ENCODE measurements at regions not wholly inside any gene's neighbourhood (a gene's known extent, or its start where the extent isn't known, plus 50 kb on each side); places are given as distances from the start of the nearest gene placed in this dataset.

- Mint-ChIP-seq H3K9me3 (ENCODE audit: insufficient read depth) (no peaks in the 10 kb centered on the region), H3K27me3 (ENCODE audit: low read depth) (no peaks in the 10 kb centered on the region), H3K4me1 (ENCODE audit: low read depth) (no peaks in the 10 kb centered on the region), H3K27ac (no peak overlapping the region), H3K36me3 (ENCODE audit: low read depth) (no peaks in the 10 kb centered on the region), H3K4me3 (no peak overlapping the region)
- ChIA-PET POLR2A (no interaction called here), CTCF (no interaction called here)
- ATAC-seq: no peak
- DNase-seq: no peak
These were observed 154.7 kb downstream of the SOX11 start for GRCh38 chr2:5846881-5847280.

- Mint-ChIP-seq H3K27ac (no peak overlapping the region), H3K27me3 (ENCODE audit: low read depth) (no peaks in the 10 kb centered on the region), H3K9me3 (ENCODE audit: insufficient read depth) (no peaks in the 10 kb centered on the region), H3K4me3 (no peak overlapping the region), H3K4me1 (ENCODE audit: low read depth) (no peaks in the 10 kb centered on the region), H3K36me3 (ENCODE audit: low read depth) (no peaks in the 10 kb centered on the region)
- no peak for DNase-seq
- ATAC-seq: no peak
- CTCF ChIA-PET: no interaction called here
- POLR2A ChIA-PET: no interaction called here
These were observed 157.4 kb downstream of the SOX11 start for GRCh38 chr2:5849562-5849961.

- POLR2A ChIA-PET: no interaction called here
- CTCF ChIA-PET: no interaction called here
- H3K36me3 Mint-ChIP-seq (ENCODE audit: low read depth): no peaks in the 10 kb centered on the region
- no peak overlapping the region for H3K4me3 Mint-ChIP-seq
- DNase-seq (no peak), ATAC-seq (no peak)
- no peaks in the 10 kb centered on the region for H3K27me3 Mint-ChIP-seq (ENCODE audit: low read depth)
- H3K9me3 Mint-ChIP-seq (ENCODE audit: insufficient read depth): no peaks in the 10 kb centered on the region
- no peaks in the 10 kb centered on the region for H3K4me1 Mint-ChIP-seq (ENCODE audit: low read depth)
- no peak overlapping the region for H3K27ac Mint-ChIP-seq
These were observed 159.2 kb downstream of the SOX11 start for GRCh38 chr2:5851410-5851809.

DNA sequence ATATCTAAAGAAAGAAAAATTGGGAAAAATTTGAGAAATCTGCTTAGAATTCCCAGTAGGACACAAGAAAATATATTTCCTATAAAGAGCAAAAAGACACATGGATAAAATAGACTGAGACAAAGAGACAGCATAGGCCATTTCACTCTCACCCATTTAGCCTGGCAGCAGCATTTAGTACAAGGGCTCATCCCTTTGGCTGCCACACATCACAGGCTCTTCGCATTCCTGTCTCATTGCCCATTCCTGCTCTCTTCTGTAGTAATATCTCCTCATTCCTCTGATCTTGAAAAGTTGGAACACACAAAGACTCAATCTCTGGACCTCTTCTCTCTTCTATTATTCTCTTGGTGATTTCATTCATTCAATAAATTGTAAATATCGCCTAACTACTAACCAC is 162.6 kb downstream of the SOX11 start:
- H3K4me1 Mint-ChIP-seq (ENCODE audit: low read depth): no peaks in the 10 kb centered on the region
- no peak for DNase-seq
- no peak overlapping the region for H3K4me3 Mint-ChIP-seq
- H3K36me3 Mint-ChIP-seq (ENCODE audit: low read depth): no peaks in the 10 kb centered on the region
- H3K27ac Mint-ChIP-seq: no peak overlapping the region
- peaks cover 9% of the 10 kb centered on the region for H3K9me3 Mint-ChIP-seq (ENCODE audit: insufficient read depth)
- no peak for ATAC-seq
- CTCF ChIA-PET: no interaction called here
- POLR2A ChIA-PET: no interaction called here
- H3K27me3 Mint-ChIP-seq (ENCODE audit: low read depth): no peaks in the 10 kb centered on the region

DNA sequence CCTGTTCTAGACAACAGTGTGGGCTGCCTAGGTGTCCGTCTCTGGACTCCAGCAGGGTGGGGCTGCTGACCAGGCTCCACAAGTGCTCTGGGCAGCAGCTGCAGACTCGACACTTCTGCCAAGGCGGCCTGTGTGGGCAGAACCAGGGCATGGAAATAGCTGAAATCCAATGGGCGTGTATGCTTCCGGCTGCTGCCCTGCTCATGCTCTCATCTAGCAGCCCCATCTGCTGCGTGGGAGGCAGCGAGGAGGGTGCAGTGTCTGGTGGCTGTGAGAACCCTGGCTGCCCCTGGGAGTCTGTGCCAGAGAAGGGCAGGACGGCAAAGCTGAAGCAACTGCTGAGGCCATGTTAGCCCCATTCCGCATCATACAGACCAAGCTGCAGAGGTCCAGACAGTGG is 174.9 kb downstream of the SOX11 start:
- no peak overlapping the region for H3K27ac Mint-ChIP-seq
- H3K36me3 Mint-ChIP-seq (ENCODE audit: low read depth): no peaks in the 10 kb centered on the region
- H3K27me3 Mint-ChIP-seq (ENCODE audit: low read depth): no peaks in the 10 kb centered on the region
- H3K9me3 Mint-ChIP-seq (ENCODE audit: insufficient read depth): no peaks in the 10 kb centered on the region
- CTCF ChIA-PET: no interaction called here
- no peak for ATAC-seq
- H3K4me3 Mint-ChIP-seq: no peak overlapping the region
- DNase-seq: no peak
- POLR2A ChIA-PET: no interaction called here
- H3K4me1 Mint-ChIP-seq (ENCODE audit: low read depth): no peaks in the 10 kb centered on the region

- DNase-seq (no peak), ATAC-seq (no peak)
- H3K4me3 Mint-ChIP-seq: no peak overlapping the region
- POLR2A ChIA-PET: no interaction called here
- H3K27me3 Mint-ChIP-seq (ENCODE audit: low read depth): no peaks in the 10 kb centered on the region
- no peaks in the 10 kb centered on the region for H3K4me1 Mint-ChIP-seq (ENCODE audit: low read depth)
- H3K36me3 Mint-ChIP-seq (ENCODE audit: low read depth): no peaks in the 10 kb centered on the region
- H3K9me3 Mint-ChIP-seq (ENCODE audit: insufficient read depth): no peaks in the 10 kb centered on the region
- CTCF ChIA-PET: no interaction called here
- H3K27ac Mint-ChIP-seq: no peak overlapping the region
These were observed 176.7 kb downstream of the SOX11 start for GRCh38 chr2:5868931-5869330.

DNA sequence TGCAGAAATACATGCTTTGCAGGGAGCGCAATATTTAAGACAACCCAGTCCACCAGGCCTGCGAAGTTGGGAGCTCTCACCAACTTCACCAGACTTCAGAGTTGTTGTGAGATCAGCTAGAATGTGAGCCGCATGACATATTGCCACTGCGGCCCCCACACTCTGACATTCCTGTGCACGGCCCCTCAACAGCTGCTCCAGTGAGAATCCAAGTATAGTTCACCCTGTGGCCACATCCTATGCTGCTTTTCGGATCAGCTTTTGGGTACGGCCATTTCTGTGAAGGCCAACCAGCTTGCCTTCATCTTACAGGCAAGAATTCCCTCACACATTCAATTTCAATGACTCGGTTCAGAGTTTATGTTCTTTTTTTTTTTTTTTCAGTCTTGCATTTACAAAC is 177.8 kb downstream of the SOX11 start:
- Mint-ChIP-seq H3K27ac (no peak overlapping the region), H3K36me3 (ENCODE audit: low read depth) (no peaks in the 10 kb centered on the region), H3K9me3 (ENCODE audit: insufficient read depth) (no peaks in the 10 kb centered on the region), H3K4me1 (ENCODE audit: low read depth) (no peaks in the 10 kb centered on the region), H3K27me3 (ENCODE audit: low read depth) (no peaks in the 10 kb centered on the region), H3K4me3 (no peak overlapping the region)
- ATAC-seq: no peak
- ChIA-PET POLR2A (no interaction called here), CTCF (no interaction called here)
- DNase-seq: no peak

GRCh38 chr2:5877360-5877759 is 185.2 kb downstream of the SOX11 start:
- POLR2A ChIA-PET: no interaction called here
- no peak for DNase-seq
- Mint-ChIP-seq H3K4me3 (no peak overlapping the region), H3K27ac (no peak overlapping the region), H3K9me3 (ENCODE audit: insufficient read depth) (no peaks in the 10 kb centered on the region), H3K4me1 (ENCODE audit: low read depth) (no peaks in the 10 kb centered on the region), H3K27me3 (ENCODE audit: low read depth) (no peaks in the 10 kb centered on the region), H3K36me3 (ENCODE audit: low read depth) (no peaks in the 10 kb centered on the region)
- ATAC-seq: no peak
- CTCF ChIA-PET: no interaction called here

DNA sequence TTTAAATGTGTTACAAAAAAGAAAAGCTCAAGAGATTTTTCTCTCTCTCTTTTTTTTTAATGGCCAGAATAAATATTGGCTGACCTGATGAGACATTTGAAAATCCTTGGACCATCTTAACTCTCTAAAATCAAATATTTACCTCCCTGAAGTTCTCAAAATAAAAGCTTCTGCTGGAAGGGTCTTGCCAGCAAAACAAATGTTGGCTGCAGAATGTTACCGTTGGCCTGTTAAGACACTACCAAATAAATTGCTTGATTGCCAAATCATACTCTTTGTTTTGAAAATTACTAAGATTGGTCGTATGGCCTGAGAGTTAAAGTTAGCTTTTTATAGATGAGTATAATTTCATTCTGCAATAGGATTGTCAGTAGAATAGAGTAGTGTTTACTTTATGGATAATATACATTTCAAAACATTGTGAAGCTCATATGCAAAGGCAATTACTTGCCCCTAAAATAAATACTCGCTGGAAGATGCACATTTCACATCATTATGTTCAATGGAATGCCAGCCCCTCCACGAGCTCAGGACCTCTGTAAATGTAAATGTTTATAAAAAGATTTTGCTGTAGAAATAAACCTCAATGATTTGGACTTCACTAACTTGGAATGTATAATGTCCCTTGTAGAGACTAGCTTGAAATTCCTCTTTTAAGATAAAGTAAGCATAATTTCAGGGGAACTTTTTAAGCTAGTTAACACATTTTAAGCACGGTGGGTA is 193.4 kb downstream of the SOX11 start:
- Mint-ChIP-seq H3K27me3 (ENCODE audit: low read depth) (no peaks in the 10 kb centered on the region), H3K4me3 (no peak overlapping the region), H3K36me3 (ENCODE audit: low read depth) (no peaks in the 10 kb centered on the region), H3K9me3 (ENCODE audit: insufficient read depth) (peaks cover 3% of the 10 kb centered on the region), H3K4me1 (ENCODE audit: low read depth) (no peaks in the 10 kb centered on the region), H3K27ac (no peak overlapping the region)
- POLR2A ChIA-PET: no interaction called here
- no peak for ATAC-seq
- no peak for DNase-seq
- CTCF ChIA-PET: no interaction called here

- Mint-ChIP-seq H3K27me3 (ENCODE audit: low read depth) (no peaks in the 10 kb centered on the region), H3K9me3 (ENCODE audit: insufficient read depth) (peaks cover 3% of the 10 kb centered on the region), H3K4me3 (no peak overlapping the region), H3K4me1 (ENCODE audit: low read depth) (no peaks in the 10 kb centered on the region), H3K27ac (no peak overlapping the region), H3K36me3 (ENCODE audit: low read depth) (no peaks in the 10 kb centered on the region)
- CTCF ChIA-PET: no interaction called here
- POLR2A ChIA-PET: no interaction called here
- ATAC-seq (no peak), DNase-seq (no peak)
These were observed 194.3 kb downstream of the SOX11 start for GRCh38 chr2:5886462-5886861.

DNA sequence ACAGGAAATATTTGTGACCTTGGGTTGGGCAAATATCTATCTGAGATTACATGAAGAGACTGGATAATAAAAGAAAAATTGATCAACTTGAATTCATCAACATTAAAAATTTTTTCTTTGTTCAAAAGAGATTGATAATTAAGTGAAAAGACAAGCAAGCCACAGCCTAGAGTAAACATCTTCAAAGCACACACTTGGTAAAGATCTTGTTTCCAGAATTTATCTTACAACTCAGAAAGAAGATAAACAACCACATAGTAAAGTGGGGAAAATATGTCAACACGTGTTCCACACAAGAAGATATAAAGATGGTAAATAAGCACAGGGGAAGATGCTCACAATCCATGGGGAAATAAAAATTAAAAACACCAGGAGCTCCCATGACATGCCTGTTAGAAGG is 195.9 kb downstream of the SOX11 start:
- peaks cover 3% of the 10 kb centered on the region for H3K9me3 Mint-ChIP-seq (ENCODE audit: insufficient read depth)
- H3K36me3 Mint-ChIP-seq (ENCODE audit: low read depth): no peaks in the 10 kb centered on the region
- CTCF ChIA-PET: no interaction called here
- ATAC-seq (no peak), DNase-seq (no peak)
- no peak overlapping the region for H3K27ac Mint-ChIP-seq
- H3K27me3 Mint-ChIP-seq (ENCODE audit: low read depth): no peaks in the 10 kb centered on the region
- no peaks in the 10 kb centered on the region for H3K4me1 Mint-ChIP-seq (ENCODE audit: low read depth)
- POLR2A ChIA-PET: interaction anchor here (0.5 kb wide), 1 partner anchor 49 kb away, joined by 3 read pairs; no protein-coding TSS in a partner anchor
- H3K4me3 Mint-ChIP-seq: no peak overlapping the region

- Mint-ChIP-seq H3K27me3 (ENCODE audit: low read depth) (no peaks in the 10 kb centered on the region), H3K4me1 (ENCODE audit: low read depth) (no peaks in the 10 kb centered on the region), H3K27ac (no peak overlapping the region), H3K36me3 (ENCODE audit: low read depth) (no peaks in the 10 kb centered on the region), H3K9me3 (ENCODE audit: insufficient read depth) (peaks cover 3% of the 10 kb centered on the region), H3K4me3 (no peak overlapping the region)
- no peak for ATAC-seq
- ChIA-PET POLR2A (no interaction called here), CTCF (no interaction called here)
- DNase-seq: no peak
These were observed 197.3 kb downstream of the SOX11 start for GRCh38 chr2:5889519-5889918.

GRCh38 chr2:5894355-5894754 is 202.2 kb downstream of the SOX11 start:
- H3K27me3 Mint-ChIP-seq (ENCODE audit: low read depth): no peaks in the 10 kb centered on the region
- no peak for ATAC-seq
- DNase-seq: no peak
- peaks cover under 1% of the 10 kb centered on the region for H3K9me3 Mint-ChIP-seq (ENCODE audit: insufficient read depth)
- ChIA-PET POLR2A (no interaction called here), CTCF (no interaction called here)
- no peaks in the 10 kb centered on the region for H3K4me1 Mint-ChIP-seq (ENCODE audit: low read depth)
- H3K27ac Mint-ChIP-seq: no peak overlapping the region
- H3K4me3 Mint-ChIP-seq: no peak overlapping the region
- no peaks in the 10 kb centered on the region for H3K36me3 Mint-ChIP-seq (ENCODE audit: low read depth)

Measured in activated CD8-positive, alpha-beta T cell treated with anti-CD3 and anti-CD28 coated beads, Interleukin-2, amount 10 ng/mL, durations not matched to agents 7 days and 5 days (primary cell).